ENCODE measurements at regions not wholly inside any gene's neighbourhood (a gene's known extent, or its start where the extent isn't known, plus 50 kb on each side); places are given as distances from the start of the nearest gene placed in this dataset.

DNA sequence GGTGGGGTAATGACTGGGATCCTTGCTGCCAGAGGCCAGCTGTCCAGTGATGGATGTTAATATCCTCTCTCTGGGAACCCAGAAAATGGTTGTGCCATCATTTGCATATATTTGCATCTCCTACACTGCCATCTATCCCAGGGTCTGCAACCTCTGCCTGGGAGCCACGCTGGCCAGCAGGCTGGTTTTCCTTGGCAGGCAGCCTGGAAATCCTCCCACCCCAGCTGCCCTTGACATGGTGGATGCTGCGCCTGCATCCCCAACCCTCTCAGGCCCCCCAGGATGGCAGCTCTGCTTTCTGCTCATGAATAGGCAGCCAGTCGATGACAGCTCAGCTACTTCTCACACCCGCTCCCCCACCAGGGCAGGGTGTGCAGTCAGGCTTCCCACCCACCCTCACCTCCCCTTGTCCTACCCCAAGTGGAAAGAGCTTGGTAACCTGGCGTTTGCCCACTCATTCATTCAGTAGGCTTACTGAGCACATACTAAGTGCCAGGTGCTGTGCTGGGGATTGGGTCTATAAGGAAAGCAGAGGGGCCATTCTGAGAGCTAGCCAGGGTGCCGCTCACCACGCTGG is 202.5 kb downstream of the TRIM29 start:
- TF ChIP-seq, protein P1, sequence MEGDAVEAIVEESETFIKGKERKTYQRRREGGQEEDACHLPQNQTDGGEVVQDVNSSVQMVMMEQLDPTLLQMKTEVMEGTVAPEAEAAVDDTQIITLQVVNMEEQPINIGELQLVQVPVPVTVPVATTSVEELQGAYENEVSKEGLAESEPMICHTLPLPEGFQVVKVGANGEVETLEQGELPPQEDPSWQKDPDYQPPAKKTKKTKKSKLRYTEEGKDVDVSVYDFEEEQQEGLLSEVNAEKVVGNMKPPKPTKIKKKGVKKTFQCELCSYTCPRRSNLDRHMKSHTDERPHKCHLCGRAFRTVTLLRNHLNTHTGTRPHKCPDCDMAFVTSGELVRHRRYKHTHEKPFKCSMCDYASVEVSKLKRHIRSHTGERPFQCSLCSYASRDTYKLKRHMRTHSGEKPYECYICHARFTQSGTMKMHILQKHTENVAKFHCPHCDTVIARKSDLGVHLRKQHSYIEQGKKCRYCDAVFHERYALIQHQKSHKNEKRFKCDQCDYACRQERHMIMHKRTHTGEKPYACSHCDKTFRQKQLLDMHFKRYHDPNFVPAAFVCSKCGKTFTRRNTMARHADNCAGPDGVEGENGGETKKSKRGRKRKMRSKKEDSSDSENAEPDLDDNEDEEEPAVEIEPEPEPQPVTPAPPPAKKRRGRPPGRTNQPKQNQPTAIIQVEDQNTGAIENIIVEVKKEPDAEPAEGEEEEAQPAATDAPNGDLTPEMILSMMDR (IDR thresholded peaks at IDR 0.05; ENCODE audit: poor library complexity): no peak
- TF ChIP-seq EZH2 (IDR thresholded peaks at IDR 0.05; ENCODE audit: borderline replicate concordance): no peak

Measured in hepatocyte (in vitro differentiated cells).